PFSK-1 (cell line): ENCODE measurements at regions not wholly inside any gene's neighbourhood (a gene's known extent, or its start where the extent isn't known, plus 50 kb on each side); places are given as distances from the start of the nearest gene placed in this dataset.

ENCODE experiments used
- FOXP2 ChIP-seq: optimal IDR thresholded peaks from 2 replicates; pipeline ENCODE3; 2011; ENCODE audit warnings: borderline replicate concordance, control low read depth, inconsistent platforms; ENCODE audit not compliant: insufficient read depth; ENCODE audit errors: extremely low read length, extremely low read depth
- POLR2AphosphoS5 ChIP-seq: IDR thresholded peaks from 2 replicates; pipeline ENCODE4 v1.6.1; 2012; ENCODE audit warnings: low read depth, mild to moderate bottlenecking, control low read depth, low read length, moderate library complexity
- SIN3A ChIP-seq: IDR thresholded peaks from 2 replicates; pipeline ENCODE4 v1.6.1; 2012; ENCODE audit warnings: mild to moderate bottlenecking, low read length, moderate library complexity, borderline replicate concordance; ENCODE audit not compliant: insufficient read depth
- TAF1 ChIP-seq: IDR thresholded peaks from 2 replicates; pipeline ENCODE4 v1.6.1; 2012; ENCODE audit warnings: low read length, control low read depth, borderline replicate concordance; ENCODE audit not compliant: insufficient read depth
- TF ChIP-seq, protein P1 (sequence below), 2 experiments: IDR thresholded peaks; 2 replicates each; pipeline versions ENCODE4 v1.6.1 to v1.8.0; 2011 to 2012; ENCODE audit warnings: low read depth in 2 of 2, low read length in 2 of 2, control low read depth in 1 of 2, inconsistent platforms in 1 of 2, mild to moderate bottlenecking in 1 of 2, moderate library complexity in 1 of 2; ENCODE audit not compliant: insufficient read depth in 1 of 2

DNA sequence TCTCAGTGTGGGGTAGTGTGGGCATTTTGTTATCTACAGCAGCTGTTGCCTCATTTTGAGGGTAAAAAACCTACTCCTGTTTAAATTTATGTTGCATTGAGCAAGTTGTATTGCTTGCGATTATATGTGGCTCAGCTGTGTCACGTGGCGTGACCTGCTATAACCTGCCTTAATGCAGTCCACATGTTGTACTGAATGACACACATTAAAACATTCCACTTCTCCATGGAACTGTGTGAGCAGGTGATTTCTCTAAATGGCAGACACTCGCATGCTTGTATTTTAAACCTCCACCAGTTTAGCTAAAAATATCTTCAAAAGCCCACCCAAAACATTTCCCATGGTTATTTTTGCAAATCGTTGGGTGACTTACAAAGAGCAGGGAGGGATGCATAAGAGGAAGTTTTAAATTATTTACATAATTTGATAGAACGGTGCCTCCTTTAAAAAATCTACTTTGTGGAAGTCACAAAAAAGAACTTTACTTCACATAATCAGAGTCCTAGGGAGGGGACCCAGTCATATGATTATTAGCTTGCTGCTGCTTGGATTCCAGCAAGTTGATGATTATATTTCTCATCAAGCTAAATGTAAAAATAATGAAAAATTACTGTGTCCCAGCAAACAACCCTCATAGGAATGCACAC lies 163.3 kb upstream of the ZEB2 start:
- no peak for TF ChIP-seq TAF1
- TF ChIP-seq, protein P1, sequence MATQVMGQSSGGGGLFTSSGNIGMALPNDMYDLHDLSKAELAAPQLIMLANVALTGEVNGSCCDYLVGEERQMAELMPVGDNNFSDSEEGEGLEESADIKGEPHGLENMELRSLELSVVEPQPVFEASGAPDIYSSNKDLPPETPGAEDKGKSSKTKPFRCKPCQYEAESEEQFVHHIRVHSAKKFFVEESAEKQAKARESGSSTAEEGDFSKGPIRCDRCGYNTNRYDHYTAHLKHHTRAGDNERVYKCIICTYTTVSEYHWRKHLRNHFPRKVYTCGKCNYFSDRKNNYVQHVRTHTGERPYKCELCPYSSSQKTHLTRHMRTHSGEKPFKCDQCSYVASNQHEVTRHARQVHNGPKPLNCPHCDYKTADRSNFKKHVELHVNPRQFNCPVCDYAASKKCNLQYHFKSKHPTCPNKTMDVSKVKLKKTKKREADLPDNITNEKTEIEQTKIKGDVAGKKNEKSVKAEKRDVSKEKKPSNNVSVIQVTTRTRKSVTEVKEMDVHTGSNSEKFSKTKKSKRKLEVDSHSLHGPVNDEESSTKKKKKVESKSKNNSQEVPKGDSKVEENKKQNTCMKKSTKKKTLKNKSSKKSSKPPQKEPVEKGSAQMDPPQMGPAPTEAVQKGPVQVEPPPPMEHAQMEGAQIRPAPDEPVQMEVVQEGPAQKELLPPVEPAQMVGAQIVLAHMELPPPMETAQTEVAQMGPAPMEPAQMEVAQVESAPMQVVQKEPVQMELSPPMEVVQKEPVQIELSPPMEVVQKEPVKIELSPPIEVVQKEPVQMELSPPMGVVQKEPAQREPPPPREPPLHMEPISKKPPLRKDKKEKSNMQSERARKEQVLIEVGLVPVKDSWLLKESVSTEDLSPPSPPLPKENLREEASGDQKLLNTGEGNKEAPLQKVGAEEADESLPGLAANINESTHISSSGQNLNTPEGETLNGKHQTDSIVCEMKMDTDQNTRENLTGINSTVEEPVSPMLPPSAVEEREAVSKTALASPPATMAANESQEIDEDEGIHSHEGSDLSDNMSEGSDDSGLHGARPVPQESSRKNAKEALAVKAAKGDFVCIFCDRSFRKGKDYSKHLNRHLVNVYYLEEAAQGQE (IDR thresholded peaks at IDR 0.05; ENCODE audit: insufficient read depth in 1 of 2, low read depth in 2 of 2, low read length in 2 of 2), result no peak
- TF ChIP-seq FOXP2, result no peak
- TF ChIP-seq POLR2AphosphoS5, result no peak
- no peak for TF ChIP-seq SIN3A

DNA sequence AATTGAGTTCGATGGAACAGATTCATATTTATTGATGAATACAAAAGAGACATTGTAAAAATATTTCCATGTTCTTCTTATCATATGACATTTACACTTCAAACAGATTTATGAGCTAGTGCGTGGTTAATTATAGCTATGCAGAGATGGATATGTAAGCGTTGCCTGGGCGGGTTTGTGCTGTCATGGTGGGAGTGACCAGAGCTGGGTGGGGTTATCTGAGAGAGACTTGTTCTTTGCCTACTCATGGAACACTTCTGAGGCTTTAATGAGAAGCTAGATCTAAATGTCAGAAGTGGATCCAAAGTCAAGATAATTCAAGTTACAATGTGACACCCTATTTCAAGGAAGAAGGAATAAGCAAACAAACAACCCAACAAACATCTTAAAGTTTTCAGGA lies 162.3 kb upstream of the ZEB2 start:
- TF ChIP-seq POLR2AphosphoS5, result no peak
- TF ChIP-seq SIN3A, result no peak
- TF ChIP-seq, protein P1 (IDR thresholded peaks at IDR 0.05; ENCODE audit: insufficient read depth in 1 of 2, low read depth in 2 of 2, low read length in 2 of 2), result no peak
- TF ChIP-seq TAF1, result no peak
- no peak for TF ChIP-seq FOXP2

DNA sequence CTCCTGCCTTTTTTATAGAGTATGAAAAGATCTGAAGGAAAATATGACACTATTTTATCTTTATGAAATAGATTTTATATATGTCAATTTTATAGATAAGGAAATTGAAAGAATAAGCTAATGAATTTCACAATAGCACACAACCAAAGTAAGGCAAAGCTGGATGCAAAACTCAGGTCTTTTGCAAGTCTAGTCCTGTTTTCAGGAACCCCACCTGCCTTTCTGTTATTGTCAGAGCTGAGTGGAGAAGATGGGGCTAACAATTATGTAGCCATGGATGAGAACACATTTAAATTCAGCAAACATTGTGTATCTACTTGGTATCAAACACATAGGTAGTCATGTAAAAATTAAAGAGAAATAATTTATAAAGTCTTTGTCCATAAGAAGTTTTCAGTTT lies 161.5 kb upstream of the ZEB2 start:
- TF ChIP-seq TAF1 (no peak), POLR2AphosphoS5 (no peak), FOXP2 (no peak), SIN3A (no peak)
- TF ChIP-seq, protein P1 (IDR thresholded peaks at IDR 0.05; ENCODE audit: insufficient read depth in 1 of 2, low read depth in 2 of 2, low read length in 2 of 2), result no peak

DNA sequence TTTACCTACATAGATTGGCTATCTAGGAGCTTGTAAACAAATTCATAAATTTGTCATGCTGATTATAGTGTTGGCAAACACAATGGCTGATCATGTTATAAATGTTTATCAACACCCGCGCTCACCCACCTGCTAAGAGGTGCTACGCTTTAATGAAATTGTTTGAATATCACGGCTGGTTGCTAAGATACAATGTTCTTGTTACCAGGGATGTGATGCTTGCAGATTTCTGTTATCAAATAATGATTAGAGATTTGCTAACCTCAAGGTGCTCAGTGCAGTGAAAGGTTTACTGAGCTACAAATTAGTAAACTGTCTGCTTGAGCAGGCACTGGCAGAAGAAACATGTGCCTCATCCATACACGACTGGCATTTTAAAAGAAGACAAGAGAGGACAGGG lies 160.0 kb upstream of the ZEB2 start:
- TF ChIP-seq FOXP2, result no peak
- TF ChIP-seq, protein P1 (IDR thresholded peaks at IDR 0.05; ENCODE audit: insufficient read depth in 1 of 2, low read depth in 2 of 2, low read length in 2 of 2), result no peak
- TF ChIP-seq SIN3A, result no peak
- no peak for TF ChIP-seq POLR2AphosphoS5
- no peak for TF ChIP-seq TAF1
